Activated naive CD8-positive, alpha-beta T cell treated with anti-CD3 and anti-CD28 coated beads, Interleukin-2, amount 50 U/mL, for 16 hours (primary cell): ENCODE measurements at regions not wholly inside any gene's neighbourhood (a gene's known extent, or its start where the extent isn't known, plus 50 kb on each side); places are given as distances from the start of the nearest gene placed in this dataset.

Experiments used
- DNase-seq: peaks from one replicate; pipeline ENCODE4 v3.0.0-alpha.2; 2020; ENCODE audit warnings: low read depth, low spot score

DNA sequence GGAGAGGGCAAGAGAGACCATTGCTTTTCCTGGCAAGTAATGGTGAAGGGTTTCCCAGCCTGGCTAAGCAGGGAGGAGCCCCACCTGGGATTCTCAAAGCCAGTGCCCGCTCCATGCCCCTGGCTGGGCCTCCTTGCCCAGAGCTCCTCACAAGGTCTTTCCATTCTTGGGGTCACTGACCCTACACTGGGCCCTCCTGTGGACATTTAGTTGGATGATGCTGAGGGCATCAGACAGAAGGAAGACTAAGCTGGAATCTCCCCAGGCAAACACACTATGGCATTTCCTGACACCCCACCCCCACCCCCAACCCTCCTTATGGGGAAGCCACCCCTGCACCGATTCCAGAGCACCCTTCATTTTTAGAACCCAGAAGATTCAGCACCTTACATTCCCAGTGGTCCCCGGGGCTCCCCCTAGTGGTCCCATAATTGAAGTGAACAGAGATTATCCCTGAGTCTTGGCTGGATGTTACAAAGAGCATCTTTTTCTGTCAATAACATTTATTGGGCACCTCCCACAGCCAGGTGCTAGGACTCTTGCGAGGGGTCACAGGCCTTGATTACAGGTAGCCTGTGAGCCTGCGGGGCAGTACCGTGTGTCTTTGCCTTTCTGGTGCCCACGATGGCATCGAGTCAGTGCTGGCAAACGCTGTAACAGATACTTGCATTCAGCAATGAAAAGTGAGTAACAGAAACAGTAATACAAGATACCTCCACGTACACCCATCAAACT lies 548.5 kb downstream of the BUD13 start:
- DNase-seq: no peak

DNA sequence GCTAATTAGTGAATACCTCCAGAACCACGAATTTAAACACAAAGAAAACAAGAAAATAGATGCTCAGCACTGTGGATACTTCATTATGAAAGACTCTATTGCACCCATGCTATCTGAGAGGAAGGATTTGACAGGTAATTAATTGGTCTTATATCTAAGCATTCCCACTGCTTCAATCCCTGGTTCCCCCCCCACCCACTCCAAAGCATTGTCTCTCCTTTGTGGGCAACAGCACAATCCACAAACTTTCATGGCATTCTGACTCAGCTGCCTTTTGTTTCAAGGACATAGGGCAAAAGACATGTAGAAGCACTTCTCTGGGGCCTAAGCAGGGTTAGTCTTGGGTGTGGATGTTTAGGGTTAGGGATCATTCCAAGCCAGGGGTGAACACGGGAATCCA lies 551.4 kb downstream of the BUD13 start:
- no peak for DNase-seq

DNA sequence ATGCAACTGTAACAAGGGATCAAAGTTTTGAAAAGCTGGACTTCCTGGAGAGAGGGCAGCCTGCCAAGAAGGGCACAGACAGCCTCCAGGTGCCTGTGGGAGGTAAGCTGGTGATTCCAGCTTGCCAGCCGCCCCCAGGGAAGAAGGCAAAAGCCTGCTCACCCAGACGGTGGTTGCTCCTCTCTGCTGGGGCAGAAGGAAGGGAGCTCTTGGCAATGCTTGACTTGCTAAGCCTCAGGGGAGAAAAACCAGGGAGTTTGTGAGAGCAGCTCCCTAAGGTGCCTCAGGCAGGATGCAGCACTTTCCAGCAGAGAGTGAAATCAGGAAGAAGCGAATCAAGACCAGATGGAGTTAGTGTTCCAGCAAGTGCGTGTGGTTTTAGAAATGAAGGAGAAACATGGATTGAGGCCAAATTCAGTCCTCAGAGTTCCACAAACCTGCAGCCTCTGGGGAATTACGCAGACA lies 553.6 kb downstream of the BUD13 start:
- no peak for DNase-seq

DNA sequence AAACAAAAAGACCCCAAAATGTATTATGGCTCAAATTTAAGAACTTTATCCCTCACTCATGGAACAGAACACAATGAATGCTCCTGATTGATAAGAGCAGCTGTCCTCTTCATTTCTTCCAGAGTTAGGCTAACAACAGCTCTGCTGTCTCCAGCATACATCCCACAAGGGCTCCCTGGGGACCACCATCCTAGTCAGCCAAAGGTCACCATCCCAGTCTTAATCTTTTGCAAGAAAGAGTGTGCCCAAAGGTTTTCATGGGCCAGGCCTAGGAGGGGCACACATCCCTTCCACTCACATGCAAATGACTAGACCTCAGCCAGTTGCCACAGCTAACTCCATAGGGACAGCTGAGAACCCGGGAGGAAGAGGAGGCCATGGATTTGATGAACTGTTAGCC lies 555.3 kb downstream of the BUD13 start:
- DNase-seq: no peak

DNA sequence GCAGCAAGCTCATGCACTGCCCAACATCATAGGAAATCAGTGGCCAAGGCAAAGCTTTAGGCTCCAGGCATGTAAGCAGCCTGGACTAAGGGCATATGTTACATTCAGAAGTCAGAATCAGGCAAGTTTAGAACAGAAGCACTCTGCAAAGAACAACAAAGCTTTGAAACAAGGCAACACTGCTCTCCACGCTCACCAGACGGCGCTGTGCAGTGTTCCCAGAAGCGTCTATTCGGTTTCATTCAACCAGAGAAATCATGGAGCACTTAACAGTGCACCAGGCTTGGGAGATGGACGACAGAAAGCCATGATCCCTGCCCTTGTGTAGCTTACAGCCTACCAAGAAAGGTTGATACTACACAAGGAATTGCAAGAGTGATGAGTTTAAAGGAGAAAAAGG lies 555.8 kb downstream of the BUD13 start:
- DNase-seq: no peak

DNA sequence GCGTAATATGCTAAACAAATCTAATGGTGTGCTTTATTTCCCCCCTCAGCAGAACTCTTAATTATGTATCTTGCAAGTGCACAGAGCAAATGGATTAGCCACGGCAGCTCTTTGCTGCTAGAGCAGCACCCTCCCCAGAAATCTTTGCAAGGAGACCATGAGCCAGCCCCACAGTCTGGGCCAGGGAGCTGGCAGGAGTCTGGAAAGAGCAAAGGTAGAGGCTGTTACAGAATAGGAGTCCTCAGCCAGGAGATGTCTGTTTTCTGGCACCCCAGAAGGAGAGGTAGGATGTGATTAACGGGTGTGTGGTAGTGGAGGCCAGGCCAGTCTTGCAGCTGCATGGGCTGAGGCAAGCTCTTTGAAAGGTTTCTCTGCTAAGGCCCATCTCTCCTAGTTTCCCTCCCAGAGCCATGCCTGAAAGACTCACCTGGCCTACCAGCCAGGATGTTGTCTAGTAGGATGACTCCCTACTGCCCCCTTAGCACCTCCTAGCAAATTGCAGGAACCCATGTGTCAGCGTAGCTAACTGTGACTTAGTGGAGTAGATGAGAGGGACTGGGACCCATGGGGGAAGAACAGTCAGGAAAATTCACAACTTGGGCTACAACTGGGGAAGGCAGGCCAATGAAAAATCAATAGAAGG lies 557.2 kb downstream of the BUD13 start:
- DNase-seq: no peak

DNA sequence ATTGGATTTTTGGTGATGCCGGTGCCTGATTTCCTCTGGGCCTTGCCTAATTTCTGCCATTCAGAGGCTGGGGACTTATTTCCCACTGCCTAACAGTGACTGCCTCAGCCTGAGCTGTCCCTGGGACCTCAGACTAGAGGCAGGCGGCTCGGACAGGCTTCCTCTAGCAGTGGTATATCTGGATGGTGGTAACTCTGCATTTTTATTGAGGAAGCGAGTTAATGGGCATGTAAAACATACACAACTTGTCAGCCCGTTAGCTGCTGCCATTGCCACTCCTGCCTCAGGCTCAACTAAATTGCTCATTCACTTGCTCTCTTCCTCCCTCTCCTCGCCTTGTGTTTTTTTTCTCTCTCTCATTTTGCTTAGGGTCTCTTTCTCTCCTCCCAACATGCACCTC lies 561.6 kb downstream of the BUD13 start:
- DNase-seq: no peak

DNA sequence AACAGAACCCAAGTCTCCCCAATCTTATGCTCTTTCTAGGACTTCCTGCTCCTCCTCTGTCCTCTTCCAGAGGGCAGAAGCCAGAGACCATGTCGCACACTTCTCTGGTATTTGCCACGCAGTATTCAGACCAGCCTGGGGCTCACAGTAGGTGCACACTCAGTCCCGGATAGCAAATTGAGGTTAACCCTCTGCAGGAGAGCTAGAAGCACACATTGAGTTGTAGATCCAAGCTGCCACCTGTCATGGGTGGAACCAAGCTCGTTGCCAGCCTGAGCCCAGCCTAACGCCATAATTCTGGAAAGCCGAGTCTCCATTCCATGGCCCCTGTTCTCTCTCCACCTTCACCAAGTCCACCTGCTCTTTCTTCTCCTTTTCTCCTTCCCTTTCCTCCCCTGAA lies 562.1 kb downstream of the BUD13 start:
- DNase-seq: no peak

DNA sequence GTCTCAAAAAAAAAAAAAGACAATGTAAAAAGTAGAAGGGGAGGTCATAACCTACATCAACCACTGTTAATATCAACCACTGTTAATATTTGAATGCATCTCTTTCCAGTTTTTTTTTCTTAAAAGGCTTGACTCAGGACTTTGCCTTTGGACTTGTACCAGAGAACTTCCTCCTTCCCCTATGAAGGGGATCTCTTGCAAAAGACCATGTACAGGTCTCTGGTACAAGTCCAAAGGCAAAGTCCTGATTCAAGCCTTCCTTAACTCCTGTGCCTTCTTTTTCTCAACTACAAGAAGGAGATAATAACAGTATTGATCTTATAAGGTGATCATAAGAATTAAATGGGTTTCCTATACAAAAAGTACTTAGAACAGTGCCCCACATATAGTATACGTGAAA lies 563.5 kb downstream of the BUD13 start:
- DNase-seq: no peak

DNA sequence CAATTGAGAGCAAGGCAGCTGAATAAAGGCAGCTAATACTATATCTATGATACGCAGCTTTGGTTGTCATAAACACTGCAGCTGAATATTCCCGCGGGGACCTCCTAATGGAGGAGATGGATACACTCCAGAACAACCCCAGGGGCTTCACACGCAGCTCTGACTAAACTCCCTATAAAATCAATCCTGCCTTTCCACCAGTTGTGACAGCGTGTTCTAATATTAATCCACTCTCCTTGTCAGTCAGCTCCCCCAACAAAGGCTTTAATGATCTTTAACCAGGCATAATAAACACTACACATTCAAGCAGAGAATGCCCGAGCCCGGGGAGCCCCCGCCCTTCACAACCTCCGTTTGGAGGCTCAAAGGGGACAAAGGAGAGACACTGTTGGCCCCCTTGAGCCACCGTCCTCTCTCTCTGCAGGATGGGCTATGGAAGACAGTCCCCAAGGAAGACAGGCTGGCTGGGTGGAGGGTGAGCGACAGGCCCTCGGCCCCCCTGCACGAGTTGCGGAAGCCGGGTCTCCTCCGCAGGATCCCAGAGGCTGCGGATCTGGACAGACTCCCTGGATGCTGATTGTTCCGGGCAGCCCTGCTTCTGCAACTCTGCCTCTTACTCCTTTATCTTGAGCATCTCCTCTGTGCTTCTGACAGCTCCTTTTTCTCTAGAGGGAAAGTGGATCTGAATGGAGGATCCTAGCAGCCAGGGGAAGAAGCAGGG lies 565.2 kb downstream of the BUD13 start:
- no peak for DNase-seq

DNA sequence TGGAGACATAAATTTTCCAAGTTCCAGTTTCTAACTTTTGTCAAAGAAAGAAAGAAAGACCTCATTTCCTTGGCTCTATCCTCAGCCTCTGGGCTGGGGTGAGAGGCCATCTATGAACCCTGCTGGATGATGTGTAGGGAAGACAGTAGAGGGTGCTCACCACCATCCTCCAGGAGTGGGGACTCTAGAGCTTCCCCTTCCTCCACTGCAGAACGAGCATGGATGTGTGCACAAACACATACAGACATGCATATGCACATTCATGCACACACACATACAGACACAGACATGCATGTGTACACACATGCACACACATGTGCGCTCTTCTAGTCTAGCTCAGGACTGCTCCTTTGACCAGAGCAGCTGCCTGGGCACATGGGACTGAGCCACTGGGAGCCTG lies 565.8 kb downstream of the BUD13 start:
- no peak for DNase-seq

DNA sequence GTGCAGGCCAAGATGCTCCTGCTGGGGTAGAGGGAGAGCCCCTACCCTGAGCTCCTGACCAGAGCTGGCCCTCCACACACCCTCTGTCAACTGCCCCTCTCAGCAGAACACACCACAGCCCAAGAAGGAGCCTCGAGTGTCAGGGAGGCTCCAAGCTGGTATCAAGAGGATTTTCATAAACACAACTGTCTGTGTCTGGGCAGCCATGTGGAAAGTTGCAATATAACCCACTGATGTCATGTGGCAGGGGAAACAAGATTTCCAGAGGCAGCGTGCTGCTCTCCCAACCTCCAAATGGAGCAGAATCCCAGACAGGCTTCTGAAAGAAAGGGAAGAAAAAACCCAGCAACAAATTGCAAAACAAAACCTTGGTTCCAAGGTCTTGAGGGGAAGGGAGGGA lies 569.9 kb downstream of the BUD13 start:
- no peak for DNase-seq

DNA sequence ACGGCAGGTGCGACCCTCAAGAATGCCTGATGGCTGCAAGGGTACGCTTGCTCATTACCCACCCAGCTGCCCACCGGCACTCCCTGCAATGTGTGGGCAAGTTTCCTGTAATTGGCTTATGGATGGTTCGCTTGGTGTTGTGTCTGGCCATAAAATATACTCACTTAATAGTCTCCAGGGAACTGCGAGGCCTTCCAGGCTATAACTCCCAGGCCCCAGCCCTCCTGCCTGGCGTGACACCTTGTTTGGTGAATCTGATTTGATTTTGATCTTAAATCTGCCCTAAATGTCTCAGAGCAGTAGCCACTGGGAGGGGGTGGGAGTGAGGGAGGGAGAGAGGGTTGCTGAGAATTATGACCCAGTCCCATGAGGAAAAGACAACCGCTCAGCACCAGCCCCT lies 572.2 kb downstream of the BUD13 start:
- no peak for DNase-seq

DNA sequence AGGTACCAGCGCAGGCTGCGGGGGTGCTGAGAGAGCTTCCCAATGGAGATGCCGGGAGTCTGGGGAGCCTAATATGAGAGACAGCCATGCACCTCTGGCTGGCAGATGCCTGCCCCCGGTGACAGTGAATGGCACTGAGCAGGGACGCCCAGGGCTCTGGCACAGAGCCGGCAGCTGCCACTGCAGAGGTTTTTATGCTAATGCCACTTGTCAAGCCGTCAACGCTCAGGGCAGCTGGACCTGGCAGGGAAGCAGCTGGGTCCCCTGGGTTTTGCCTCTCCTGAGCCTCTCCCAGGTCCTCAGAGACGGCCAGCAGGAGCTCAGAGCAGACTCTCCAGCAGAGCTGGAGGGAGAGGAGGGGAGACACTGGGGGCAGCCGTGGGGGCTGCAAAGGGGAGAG lies 573.6 kb downstream of the BUD13 start:
- DNase-seq: no peak

DNA sequence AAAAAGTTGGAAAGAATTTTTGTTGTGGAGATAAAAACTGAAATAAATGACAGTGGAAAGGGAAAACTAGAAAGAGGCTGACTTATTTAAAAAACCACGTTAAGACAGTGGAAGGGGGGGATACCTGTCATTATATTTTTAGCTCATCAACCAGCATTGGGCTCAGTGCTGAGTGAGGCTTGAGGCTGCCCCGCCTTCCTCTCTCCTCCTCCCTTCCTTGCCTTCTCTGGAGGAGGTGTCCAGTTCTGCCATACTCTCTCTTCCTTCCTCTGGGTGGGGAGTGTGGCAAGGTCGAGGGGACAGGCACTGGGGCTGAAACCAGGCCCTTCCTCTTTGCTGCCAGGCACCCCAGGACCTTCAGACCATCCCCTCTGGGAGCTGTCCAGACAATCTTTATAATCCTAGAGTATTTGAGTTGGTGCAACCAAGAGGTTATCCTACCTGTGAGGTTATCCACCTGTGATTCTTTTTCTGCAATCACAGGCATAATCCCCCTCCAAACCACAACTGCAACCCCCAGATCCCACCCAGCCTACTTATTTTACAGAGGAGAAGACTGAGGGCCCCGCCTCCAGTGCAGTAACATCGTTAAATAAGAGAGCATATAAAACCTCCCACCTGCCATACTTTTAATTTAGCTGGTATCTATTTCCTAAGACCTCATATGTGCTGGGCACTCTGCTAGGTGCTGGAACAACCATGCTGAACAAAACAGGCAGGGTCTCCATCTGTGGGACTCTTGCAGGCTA lies 578.5 kb downstream of the BUD13 start:
- no peak for DNase-seq

DNA sequence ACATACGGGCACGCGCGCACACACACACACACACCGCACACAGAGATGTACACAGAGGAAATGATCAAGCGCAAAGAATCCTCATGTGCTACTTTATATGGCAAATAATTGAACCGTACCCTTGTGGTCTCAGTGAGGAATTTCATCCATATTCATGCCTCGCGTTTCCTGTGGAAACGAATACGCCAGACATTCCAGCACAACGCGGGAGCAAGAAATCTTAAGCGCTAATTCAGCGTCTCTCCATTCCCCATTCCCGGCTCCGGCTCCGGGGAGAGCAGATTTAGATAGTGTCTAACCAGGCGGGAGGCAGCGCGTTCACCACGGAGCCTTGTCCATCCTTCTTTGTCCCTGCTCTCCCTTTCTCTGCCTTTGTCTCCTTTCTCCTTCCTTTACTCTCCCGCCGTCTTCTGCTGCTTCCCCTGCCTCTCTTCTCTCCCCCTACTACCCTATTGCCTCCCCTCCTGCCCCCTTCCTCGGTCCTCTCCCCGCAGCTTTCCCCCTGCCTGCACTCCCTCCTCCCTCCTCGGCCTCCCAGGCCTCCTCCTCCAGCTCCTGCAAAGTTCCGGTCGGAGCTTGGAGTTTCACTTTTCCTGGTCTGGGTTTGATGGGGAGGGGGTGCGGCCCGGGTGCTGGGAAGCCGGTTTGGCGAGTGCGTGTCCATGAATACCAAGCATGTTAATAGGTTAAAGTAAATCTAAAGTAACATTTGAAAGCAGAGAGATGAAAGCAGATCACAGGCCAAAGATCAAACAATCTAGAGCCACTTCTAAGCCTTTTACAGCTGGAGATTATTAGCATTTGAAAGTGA lies 579.3 kb downstream of the BUD13 start:
- no peak for DNase-seq

DNA sequence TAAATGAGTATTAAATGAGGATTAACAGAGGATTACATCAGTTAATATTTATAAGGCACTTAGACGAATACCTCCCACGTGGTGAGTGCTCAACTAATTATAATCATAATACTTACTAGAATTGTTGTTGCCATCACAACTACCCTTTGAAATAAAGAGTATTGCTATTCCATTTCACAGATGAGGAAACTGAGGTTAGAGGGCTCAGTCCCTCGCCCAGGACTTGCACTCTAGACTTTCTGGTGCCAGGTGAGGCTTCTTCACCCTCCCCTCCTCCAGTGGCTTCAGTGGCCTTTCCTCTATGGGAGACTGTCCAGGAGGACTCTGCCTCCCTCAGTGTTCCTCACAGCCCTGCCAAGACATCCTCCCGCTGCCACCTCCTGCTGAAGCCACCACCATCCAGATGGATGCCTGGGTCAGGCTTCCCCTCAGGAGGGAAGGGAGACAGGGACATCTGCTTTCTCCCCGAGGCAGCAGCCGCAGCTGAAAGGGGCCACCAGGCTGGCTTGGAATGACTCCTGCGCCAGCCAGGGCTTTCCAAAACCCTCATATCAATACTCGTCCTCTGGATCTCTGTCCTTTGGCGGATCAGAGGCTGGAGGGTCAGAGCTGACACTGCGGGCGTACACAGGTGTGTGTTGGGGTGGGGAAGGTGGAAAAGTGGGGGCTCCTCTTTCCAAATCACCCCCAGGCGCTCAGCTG lies 580.1 kb downstream of the BUD13 start:
- no peak for DNase-seq

DNA sequence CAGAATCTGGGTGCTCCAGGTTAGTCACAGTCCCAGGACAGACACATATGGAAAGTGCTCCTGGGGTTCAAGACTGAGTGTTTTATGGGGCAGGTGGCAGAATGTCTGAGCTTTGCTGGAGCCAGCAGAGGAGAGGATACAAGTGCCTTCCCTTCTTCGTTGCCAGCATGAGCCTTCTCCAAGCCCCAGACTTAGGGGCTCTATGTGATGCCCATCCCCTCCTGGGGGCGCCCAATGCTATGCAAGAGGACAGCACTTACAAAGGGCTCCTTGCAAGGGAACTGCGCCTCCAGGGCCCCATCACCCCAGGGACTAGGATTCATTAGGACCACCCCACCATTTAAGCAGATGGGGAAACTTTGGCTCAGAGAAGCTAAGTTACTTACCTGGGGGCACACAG lies 581.9 kb downstream of the BUD13 start:
- no peak for DNase-seq

DNA sequence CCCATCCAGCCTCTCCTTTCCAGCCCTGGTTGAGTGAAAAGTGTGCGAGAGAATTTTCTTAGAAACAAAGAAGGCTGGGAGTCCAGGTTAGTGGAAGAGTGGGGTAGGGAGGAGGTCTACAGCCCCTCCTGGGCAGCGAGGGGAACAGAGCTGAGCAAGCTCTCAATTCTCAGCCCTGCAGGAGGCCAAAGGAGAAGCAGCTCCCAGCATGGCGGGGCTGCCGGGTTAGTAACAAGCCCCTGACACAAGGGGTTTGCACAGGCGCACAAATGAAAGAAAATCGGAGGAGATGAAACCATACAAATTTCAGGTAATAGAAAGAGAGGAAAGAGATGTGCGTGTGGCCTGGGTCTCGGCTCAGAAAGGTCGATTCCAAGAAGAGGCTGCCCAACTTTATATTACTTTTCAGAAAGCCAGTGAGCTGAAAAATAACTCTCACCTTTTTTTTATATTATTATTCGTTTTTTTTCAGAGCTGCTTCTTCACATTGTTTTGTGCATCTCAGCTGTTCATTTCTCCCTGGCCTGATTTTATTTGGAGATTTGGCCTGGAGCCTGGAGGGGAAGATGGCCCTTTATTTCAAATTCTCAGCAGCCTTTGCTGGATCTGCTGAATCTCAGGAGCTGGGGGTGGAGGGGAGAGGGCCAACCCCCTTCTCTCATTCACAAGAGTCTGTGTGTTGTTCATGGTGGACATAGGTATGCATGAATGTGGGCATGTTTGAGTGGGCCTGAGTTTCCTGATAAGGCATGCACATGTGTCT lies 583.2 kb downstream of the BUD13 start:
- DNase-seq: no peak

DNA sequence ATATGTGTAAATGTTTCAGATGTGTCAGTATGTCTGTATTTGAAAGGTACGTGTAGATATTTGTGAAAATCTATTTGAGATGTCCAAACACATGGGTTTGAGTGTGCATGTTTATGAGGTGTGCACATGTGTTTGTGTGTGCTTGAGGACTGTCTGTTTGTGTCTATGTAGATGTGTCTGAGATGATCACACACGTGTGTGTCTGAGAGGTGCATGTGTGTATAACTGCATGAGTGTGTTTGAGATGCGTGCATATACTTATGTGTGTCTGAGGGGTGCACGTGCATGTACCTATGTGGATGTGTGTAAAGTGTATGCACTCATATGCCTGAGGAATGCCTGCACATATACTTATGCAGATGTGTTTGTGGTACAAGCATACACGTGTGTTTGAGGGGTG lies 584.4 kb downstream of the BUD13 start:
- DNase-seq: no peak
